Vagina (tissue), 2 donors: ENCODE measurements at regions not wholly inside any gene's neighbourhood (a gene's known extent, or its start where the extent isn't known, plus 50 kb on each side); places are given as distances from the start of the nearest gene placed in this dataset.

Experiments used
- DNase-seq, 2 donors: peaks; one replicate each; pipeline ENCODE4 v3.0.0-alpha.2; 2017; ENCODE audit errors: extremely low spot score in 2 of 2
- H3K27ac ChIP-seq: fragments of 200-600 bp; sonication (generic); one replicate; pipeline ENCODE4 v1.5.1; 2019
- H3K27me3 ChIP-seq: fragments of 200-600 bp; sonication (generic); one replicate; pipeline ENCODE4 v1.5.1; 2019
- H3K36me3 ChIP-seq, 2 donors: fragments of 200-600 bp; sonication (generic); one replicate each; pipeline ENCODE4 v1.5.1; 2017 to 2019
- H3K4me1 ChIP-seq: fragments of 200-600 bp; sonication (generic); one replicate; pipeline ENCODE4 v1.5.1; 2019
- H3K4me3 ChIP-seq, 2 donors: fragments of 200-600 bp; sonication (generic); 1 replicate in 1 of 2; 2 replicates in 1 of 2; pipeline ENCODE4 v1.5.1; 2016 to 2019
- H3K9me3 ChIP-seq: fragments of 200-600 bp; sonication (generic); one replicate; pipeline ENCODE4 v1.5.1; 2019
- POLR2A ChIP-seq, 2 donors: fragments of 450-650 bp; IDR thresholded peaks; one replicate each; pipeline ENCODE4 v1.6.1; 2017; ENCODE audit warnings: antibody characterized with exemption in 2 of 2, mild to moderate bottlenecking in 2 of 2, moderate library complexity in 2 of 2
- POLR2AphosphoS5 ChIP-seq, 2 donors: sonication (generic); formaldehyde crosslinking; IDR thresholded peaks; one replicate each; pipeline ENCODE4 v1.9.0; 2017; ENCODE audit warnings: antibody characterized with exemption in 2 of 2, mild to moderate bottlenecking in 2 of 2, low read depth in 1 of 2; ENCODE audit not compliant: insufficient read depth in 1 of 2
- intact Hi-C: fragments of 100-400 bp; cut with DNase I; formaldehyde crosslinking; loops from one replicate; pipeline ENCODE4 v1.15.1; 2023
- TF ChIP-seq, protein P1 (sequence below), 3 experiments: fragments of 450-650 bp in 2 of 3; fragments of 200-600 bp in 1 of 3; sonication (generic) in 1 of 3; IDR thresholded peaks; one replicate each; pipeline ENCODE4 v1.5.1; 2017 to 2019; ENCODE audit warnings: antibody characterized with exemption in 3 of 3, mild to moderate bottlenecking in 2 of 3, moderate library complexity in 2 of 3

DNA sequence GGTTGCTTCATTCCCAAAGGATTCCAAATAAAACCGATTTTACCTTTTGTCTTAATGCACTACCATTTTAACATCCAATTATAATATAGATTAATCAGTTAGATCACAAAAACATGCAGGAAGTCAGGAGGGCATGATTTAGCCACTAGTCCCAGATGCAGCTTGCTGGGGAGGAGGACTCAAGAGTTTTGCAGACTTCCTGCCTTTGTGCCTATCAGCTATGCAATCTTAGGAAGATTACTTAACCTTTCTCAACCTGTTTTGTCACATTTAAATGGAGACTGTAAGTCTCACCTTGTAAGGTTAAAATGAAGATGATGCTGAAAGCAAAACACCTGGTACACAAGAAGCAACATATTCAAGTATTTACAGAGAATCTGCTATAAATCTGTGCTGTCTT, 242.4 kb upstream of the GOLIM4 start:
- intact Hi-C loops, result no loop called here
- Histone ChIP-seq H3K36me3 (no peaks in the 10 kb centered on the region), H3K4me1 (no peaks in the 10 kb centered on the region), H3K27me3 (no peaks in the 10 kb centered on the region), H3K4me3 (no peak overlapping the region), H3K27ac (no peak overlapping the region), H3K9me3 (no peaks in the 10 kb centered on the region)
- TF ChIP-seq POLR2A (IDR thresholded peaks at IDR 0.05) (no peak), POLR2AphosphoS5 (IDR thresholded peaks at IDR 0.05; ENCODE audit: insufficient read depth in 1 of 2, low read depth in 1 of 2) (no peak)
- TF ChIP-seq, protein P1, sequence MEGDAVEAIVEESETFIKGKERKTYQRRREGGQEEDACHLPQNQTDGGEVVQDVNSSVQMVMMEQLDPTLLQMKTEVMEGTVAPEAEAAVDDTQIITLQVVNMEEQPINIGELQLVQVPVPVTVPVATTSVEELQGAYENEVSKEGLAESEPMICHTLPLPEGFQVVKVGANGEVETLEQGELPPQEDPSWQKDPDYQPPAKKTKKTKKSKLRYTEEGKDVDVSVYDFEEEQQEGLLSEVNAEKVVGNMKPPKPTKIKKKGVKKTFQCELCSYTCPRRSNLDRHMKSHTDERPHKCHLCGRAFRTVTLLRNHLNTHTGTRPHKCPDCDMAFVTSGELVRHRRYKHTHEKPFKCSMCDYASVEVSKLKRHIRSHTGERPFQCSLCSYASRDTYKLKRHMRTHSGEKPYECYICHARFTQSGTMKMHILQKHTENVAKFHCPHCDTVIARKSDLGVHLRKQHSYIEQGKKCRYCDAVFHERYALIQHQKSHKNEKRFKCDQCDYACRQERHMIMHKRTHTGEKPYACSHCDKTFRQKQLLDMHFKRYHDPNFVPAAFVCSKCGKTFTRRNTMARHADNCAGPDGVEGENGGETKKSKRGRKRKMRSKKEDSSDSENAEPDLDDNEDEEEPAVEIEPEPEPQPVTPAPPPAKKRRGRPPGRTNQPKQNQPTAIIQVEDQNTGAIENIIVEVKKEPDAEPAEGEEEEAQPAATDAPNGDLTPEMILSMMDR (IDR thresholded peaks at IDR 0.05), result no peak
- no peak for DNase-seq

DNA sequence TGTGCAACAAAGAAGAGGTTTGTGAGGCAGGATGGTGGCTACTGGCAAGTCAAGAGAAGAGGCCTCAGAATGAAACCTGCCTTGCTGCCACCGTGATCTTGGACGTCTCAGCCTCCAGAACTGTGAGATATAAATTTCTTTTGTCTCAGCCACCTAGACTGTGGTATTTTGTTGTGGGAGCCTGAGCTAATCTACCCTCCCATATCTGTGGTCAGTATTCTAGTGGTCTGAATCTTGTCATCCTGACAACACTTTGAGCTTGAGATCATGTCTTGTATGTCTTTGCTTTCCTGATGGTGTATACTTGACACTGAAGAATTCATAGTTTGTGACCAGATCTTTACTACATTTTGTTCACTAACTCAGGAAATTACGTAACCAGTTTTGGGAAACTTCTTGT, 240.6 kb upstream of the GOLIM4 start:
- Histone ChIP-seq H3K4me3 (no peak overlapping the region), H3K27ac (no peak overlapping the region), H3K27me3 (no peaks in the 10 kb centered on the region), H3K9me3 (no peaks in the 10 kb centered on the region), H3K4me1 (no peaks in the 10 kb centered on the region), H3K36me3 (no peaks in the 10 kb centered on the region)
- intact Hi-C loops, result no loop called here
- DNase-seq, result no peak
- TF ChIP-seq POLR2AphosphoS5 (IDR thresholded peaks at IDR 0.05; ENCODE audit: insufficient read depth in 1 of 2, low read depth in 1 of 2) (no peak), POLR2A (IDR thresholded peaks at IDR 0.05) (no peak)
- TF ChIP-seq, protein P1 (IDR thresholded peaks at IDR 0.05), result no peak

DNA sequence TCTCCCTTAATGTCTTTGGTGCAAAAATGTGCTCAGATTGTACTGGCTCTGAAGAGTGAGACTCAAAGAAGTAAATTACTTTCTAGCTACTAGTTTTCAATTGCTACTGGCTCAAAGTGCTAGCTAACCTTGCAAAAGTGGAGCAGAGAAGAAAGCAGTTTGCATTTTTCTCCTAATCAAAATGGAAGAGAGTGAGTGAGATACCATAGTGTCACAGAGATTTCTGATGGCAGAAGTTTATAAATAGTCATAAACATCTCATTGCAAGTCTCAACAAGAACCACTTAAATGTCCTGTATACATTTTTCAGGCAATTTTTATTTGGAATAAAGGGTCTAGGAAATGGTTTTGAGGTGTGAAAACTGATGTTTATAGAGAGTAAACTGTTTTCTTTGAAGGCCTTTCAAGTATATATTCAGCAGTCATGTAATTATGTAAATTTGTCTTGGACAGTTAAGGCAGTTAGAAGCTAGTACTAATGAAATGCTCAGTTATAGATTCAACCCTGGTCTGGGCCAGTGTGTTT, 237.7 kb upstream of the GOLIM4 start:
- Histone ChIP-seq H3K9me3 (no peaks in the 10 kb centered on the region), H3K27ac (no peak overlapping the region), H3K27me3 (no peaks in the 10 kb centered on the region), H3K4me3 (no peak overlapping the region), H3K4me1 (no peaks in the 10 kb centered on the region), H3K36me3 (no peaks in the 10 kb centered on the region)
- no peak for DNase-seq
- TF ChIP-seq POLR2AphosphoS5 (IDR thresholded peaks at IDR 0.05; ENCODE audit: insufficient read depth in 1 of 2, low read depth in 1 of 2), result no peak
- no peak for TF ChIP-seq POLR2A (IDR thresholded peaks at IDR 0.05)
- TF ChIP-seq, protein P1 (IDR thresholded peaks at IDR 0.05), result no peak
- intact Hi-C loops, result no loop called here

DNA sequence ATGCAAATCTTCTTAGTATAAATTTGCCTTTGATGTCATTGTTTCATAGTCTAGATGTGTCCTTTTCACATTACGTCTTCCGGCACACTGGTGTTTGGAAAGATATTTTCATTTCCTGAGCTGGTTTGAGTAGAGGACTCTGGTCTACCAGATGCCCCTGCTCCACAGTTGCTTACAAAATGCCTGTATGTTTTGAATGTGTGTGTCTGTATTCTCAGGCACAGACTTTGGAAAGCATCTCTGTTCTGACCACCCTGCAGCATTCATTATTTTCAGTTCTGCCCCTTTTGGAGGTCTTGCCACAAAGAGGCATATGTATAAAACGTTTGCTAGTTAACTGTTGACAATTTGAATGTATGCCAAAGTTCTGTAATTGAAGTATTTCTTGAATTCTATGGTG, 236.0 kb upstream of the GOLIM4 start:
- Histone ChIP-seq H3K27ac (no peak overlapping the region), H3K27me3 (no peaks in the 10 kb centered on the region), H3K4me1 (no peaks in the 10 kb centered on the region), H3K36me3 (no peaks in the 10 kb centered on the region), H3K9me3 (no peaks in the 10 kb centered on the region), H3K4me3 (no peak overlapping the region)
- no peak for DNase-seq
- TF ChIP-seq, protein P1 (IDR thresholded peaks at IDR 0.05), result no peak
- TF ChIP-seq POLR2A (IDR thresholded peaks at IDR 0.05) (no peak), POLR2AphosphoS5 (IDR thresholded peaks at IDR 0.05; ENCODE audit: insufficient read depth in 1 of 2, low read depth in 1 of 2) (no peak)
- intact Hi-C loops, result no loop called here

DNA sequence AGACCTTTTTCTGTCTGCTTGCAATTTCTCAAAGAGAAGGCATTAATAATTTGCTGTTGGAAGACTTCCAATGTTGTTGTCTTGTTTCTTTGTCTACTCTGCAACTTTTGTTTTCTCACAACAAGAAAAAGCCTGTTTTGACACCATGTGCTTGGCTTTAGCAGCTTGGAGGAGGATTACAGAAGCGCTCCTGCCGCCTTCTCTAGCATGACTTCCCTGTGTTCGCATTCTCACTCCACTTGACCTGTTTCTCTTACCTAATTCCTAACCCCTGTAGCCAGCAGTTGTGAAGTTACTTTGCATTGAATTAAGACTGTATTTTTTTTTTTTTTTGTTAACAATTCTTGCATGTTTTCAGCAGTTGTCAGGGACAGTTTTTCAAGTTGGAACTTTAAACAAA, 235.3 kb upstream of the GOLIM4 start:
- intact Hi-C loops, result no loop called here

More for the DNA sequence above, 235.3 kb upstream of the GOLIM4 start:
- no peaks in the 10 kb centered on the region for H3K27me3 ChIP-seq
- H3K9me3 ChIP-seq, result no peaks in the 10 kb centered on the region
- no peaks in the 10 kb centered on the region for H3K36me3 ChIP-seq
- H3K4me3 ChIP-seq, result no peak overlapping the region
- TF ChIP-seq POLR2AphosphoS5 (IDR thresholded peaks at IDR 0.05; ENCODE audit: insufficient read depth in 1 of 2, low read depth in 1 of 2) (no peak), POLR2A (IDR thresholded peaks at IDR 0.05) (no peak)
- TF ChIP-seq, protein P1 (IDR thresholded peaks at IDR 0.05), result no peak
- no peak for DNase-seq
- H3K4me1 ChIP-seq, result no peaks in the 10 kb centered on the region
- no peak overlapping the region for H3K27ac ChIP-seq
